A673 (cell line): ENCODE measurements at regions not wholly inside any gene's neighbourhood (a gene's known extent, or its start where the extent isn't known, plus 50 kb on each side); places are given as distances from the start of the nearest gene placed in this dataset.

ENCODE experiments used
- BruUV-seq: library from RNA; stranded (reverse); fragments of 400-500 nt; replicated peaks from 2 replicates; lab custom pipeline; 2021; lab: Mats Ljungman, UMichigan
- CTCF ChIA-PET: fragments of 300-600 bp; sonication (Branson Sonifier 250); formaldehyde crosslinking; loops from one replicate; lab custom pipeline; 2022; ENCODE audit warnings: antibody characterized with exemption; lab: Charles Lee
- POLR2A ChIA-PET: fragments of 300-600 bp; sonication (Branson Sonifier 250); formaldehyde crosslinking; loops from one replicate; lab custom pipeline; 2022; ENCODE audit warnings: antibody characterized with exemption; ENCODE audit not compliant: low non-redundant PET; lab: Charles Lee
- DNase-seq: peaks from one replicate; pipeline ENCODE4 v3.0.0-alpha.2; 2015; ENCODE audit warnings: low spot score
- H3K27ac ChIP-seq: fragments of 200-600 bp; sonication (generic); 2 replicates; pipeline ENCODE4 v1.5.1; 2016; ENCODE audit warnings: mixed run types, low read depth, mild to moderate bottlenecking, mixed read lengths, antibody characterized with exemption, low read length; ENCODE audit not compliant: poor library complexity, severe bottlenecking
- H3K27me3 ChIP-seq: fragments of 200-600 bp; sonication (generic); replicated peaks from 2 replicates; pipeline ENCODE4 v1.6.1; 2017; ENCODE audit warnings: mixed run types, low read depth, mild to moderate bottlenecking, mixed read lengths, antibody characterized with exemption, low read length; ENCODE audit not compliant: insufficient read depth, poor library complexity
- H3K36me3 ChIP-seq: fragments of 200-600 bp; sonication (generic); 2 replicates; pipeline ENCODE4 v1.6.1; 2016; ENCODE audit warnings: mixed run types, mild to moderate bottlenecking, mixed read lengths, antibody characterized with exemption, low read length; ENCODE audit not compliant: insufficient read depth, poor library complexity, severe bottlenecking
- H3K4me1 ChIP-seq: fragments of 200-600 bp; sonication (generic); 2 replicates; pipeline ENCODE4 v1.6.1; 2017; ENCODE audit warnings: mixed run types, mild to moderate bottlenecking, mixed read lengths, antibody characterized with exemption, low read length; ENCODE audit not compliant: insufficient read depth, poor library complexity, severe bottlenecking
- H3K4me3 ChIP-seq: fragments of 200-600 bp; sonication (generic); 2 replicates; pipeline ENCODE4 v1.5.1; 2016; ENCODE audit warnings: low read depth, mixed run types, mild to moderate bottlenecking, mixed read lengths, low read length; ENCODE audit not compliant: poor library complexity, severe bottlenecking
- H3K9me3 ChIP-seq: fragments of 200-600 bp; sonication (generic); 2 replicates; pipeline ENCODE4 v1.6.1; 2016; ENCODE audit warnings: mixed run types, low read depth, mild to moderate bottlenecking, mixed read lengths, antibody characterized with exemption, low read length; ENCODE audit not compliant: poor library complexity, severe bottlenecking
- CTCF ChIP-seq: fragments of 300-800, 200-600 bp; sonication (generic); conservative IDR thresholded peaks from 2 replicates; pipeline ENCODE4 v1.5.1; 2017; ENCODE audit warnings: low read depth, mild to moderate bottlenecking, antibody characterized with exemption, low read length, moderate library complexity, mixed read lengths
- EZH2 ChIP-seq: fragments of 200-600 bp; sonication (generic); IDR thresholded peaks from 2 replicates; pipeline ENCODE4 v1.6.1; 2017; ENCODE audit warnings: borderline replicate concordance, low read depth, mild to moderate bottlenecking, mixed read lengths, antibody characterized with exemption, low read length; ENCODE audit not compliant: poor library complexity, severe bottlenecking
- intact Hi-C: fragments of 100-400 bp; cut with micrococcal nuclease; formaldehyde crosslinking; loops from one replicate; pipeline ENCODE4 v1.10.0; 2022; ENCODE audit not compliant: unreplicated experiment

DNA sequence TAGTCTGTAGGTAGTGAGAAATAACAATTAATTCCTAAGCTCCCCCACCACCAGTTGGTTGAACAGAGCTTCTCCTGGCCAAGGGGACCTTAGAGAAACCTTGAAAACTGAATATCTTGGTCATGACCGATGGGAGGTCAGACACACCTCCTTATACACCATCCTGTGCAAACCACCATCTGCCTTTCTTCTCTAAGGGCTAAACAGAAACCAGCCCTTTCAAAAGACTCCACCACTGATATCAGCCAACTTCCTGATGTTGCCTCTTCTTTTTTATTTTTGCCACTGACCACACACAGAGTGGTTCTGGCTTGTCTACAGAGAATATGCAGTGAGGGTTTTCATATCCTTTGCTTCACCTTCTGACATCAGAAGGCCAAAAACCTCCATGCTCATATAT lies 977.7 kb upstream of the SEL1L start:
- H3K27me3 ChIP-seq = no peaks in the 10 kb centered on the region
- DNase-seq = no peak
- no peak for TF ChIP-seq EZH2
- TF ChIP-seq CTCF = no peak
- H3K9me3 ChIP-seq = no peaks in the 10 kb centered on the region
- BruUV-seq = no TSS peak
- POLR2A ChIA-PET = no interaction called here
- H3K4me3 ChIP-seq = no peak overlapping the region
- intact Hi-C loops = no loop called here
- no peaks in the 10 kb centered on the region for H3K4me1 ChIP-seq
- H3K36me3 ChIP-seq = no peaks in the 10 kb centered on the region
- CTCF ChIA-PET = no interaction called here
- no peak overlapping the region for H3K27ac ChIP-seq

- H3K27me3 ChIP-seq = no peaks in the 10 kb centered on the region
- intact Hi-C loops = no loop called here
- peaks cover 8% of the 10 kb centered on the region for H3K9me3 ChIP-seq
- CTCF ChIA-PET = no interaction called here
- BruUV-seq = no TSS peak
- TF ChIP-seq CTCF = no peak
- no peak for TF ChIP-seq EZH2
- H3K4me3 ChIP-seq = no peak overlapping the region
- DNase-seq = no peak
- no peaks in the 10 kb centered on the region for H3K36me3 ChIP-seq
- POLR2A ChIA-PET = no interaction called here
- H3K27ac ChIP-seq = no peak overlapping the region
- H3K4me1 ChIP-seq = no peaks in the 10 kb centered on the region
Measured at GRCh38 chr14:82520765-82521164, 987.1 kb upstream of the SEL1L start.

DNA sequence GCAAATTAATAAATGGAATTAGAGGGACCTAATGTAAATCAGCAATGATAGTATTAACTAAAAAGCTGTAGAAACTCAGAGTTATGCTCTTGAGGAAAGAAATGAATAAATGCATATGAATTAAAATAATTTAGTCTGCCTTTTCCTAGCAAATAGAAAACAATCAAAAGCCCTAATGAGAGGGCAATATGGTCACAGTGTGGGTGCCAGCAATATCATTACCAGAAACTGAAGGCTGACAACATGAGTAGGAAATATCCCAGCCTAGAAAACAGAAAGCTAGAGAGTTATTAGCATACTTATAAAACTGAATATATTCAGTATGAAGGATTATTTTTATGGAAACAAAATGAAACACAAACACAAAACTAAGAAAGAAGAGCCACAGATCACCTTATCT lies 987.5 kb upstream of the SEL1L start:
- H3K4me3 ChIP-seq = no peak overlapping the region

More for the DNA sequence above, 987.5 kb upstream of the SEL1L start:
- Histone ChIP-seq H3K36me3 (no peaks in the 10 kb centered on the region), H3K9me3 (peaks cover 8% of the 10 kb centered on the region), H3K27ac (no peak overlapping the region), H3K4me1 (no peaks in the 10 kb centered on the region), H3K27me3 (no peaks in the 10 kb centered on the region)
- no TSS peak for BruUV-seq
- no peak for DNase-seq
- intact Hi-C loops = no loop called here
- TF ChIP-seq CTCF (no peak), EZH2 (no peak)
- ChIA-PET CTCF (no interaction called here), POLR2A (no interaction called here)
